Cardiac fibroblast (primary cell): ENCODE measurements at regions not wholly inside any gene's neighbourhood (a gene's known extent, or its start where the extent isn't known, plus 50 kb on each side); places are given as distances from the start of the nearest gene placed in this dataset.
A peak's percentile ranks its signal among the peaks of the same experiment; 100 is the strongest.

Experiments used
- DNase-seq, 2 donors: peaks; one replicate each; pipeline versions ENCODE4 v3.0.0 to v3.0.0-alpha.2; 2010; ENCODE audit warnings: low read depth in 2 of 2
- H3K4me3 ChIP-seq, 2 donors: replicated peaks in 1 of 2; 1 replicate in 1 of 2; 2 replicates in 1 of 2; pipeline ENCODE4 v1.5.1; 2011; ENCODE audit warnings: low read depth in 2 of 2, low read length in 2 of 2, mild to moderate bottlenecking in 2 of 2, moderate library complexity in 1 of 2
- CTCF ChIP-seq: IDR thresholded peaks from one replicate; pipeline ENCODE4 v1.5.1; 2011; ENCODE audit warnings: low read depth, mild to moderate bottlenecking, low read length, inconsistent platforms

DNA sequence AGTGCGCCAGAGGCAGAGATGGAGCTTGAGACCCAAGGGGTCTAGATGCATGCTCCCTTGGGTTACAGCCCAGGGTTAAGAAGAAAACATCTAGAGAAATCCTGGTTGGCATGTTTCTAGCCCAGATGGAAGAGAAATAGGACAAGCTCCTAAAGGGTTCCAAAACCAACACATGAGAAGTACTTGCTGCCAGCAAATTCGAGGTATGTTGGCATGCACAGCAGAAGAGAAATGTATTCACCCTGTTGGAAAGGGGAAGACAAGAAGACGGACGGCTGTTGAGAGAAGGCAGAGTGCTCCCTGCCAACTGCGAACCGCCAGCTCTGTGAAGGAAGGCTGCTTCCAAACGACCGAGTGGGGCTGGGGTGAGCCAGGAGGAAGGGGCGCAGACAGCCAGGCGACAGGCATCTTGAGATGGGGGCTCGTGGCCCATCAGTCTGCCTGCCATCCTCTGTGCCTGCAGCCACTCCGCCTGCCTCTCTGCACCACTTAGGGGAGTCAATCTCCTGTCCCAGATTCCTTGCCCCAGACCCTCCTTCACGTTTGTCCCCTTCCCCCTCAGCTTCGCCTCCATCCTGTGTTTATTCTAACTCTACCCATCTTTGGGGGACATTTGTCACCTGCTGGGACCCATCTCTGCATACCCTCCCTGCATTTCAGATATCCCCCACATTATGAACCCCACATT, 249.2 kb downstream of the CDC5L start:
- no peak overlapping the region for H3K4me3 ChIP-seq
- peak in 1 of 2 donors; percentile 33 for DNase-seq
- TF ChIP-seq CTCF: no peak

GRCh38 chr6:44641344-44642031, 254.0 kb downstream of the CDC5L start:
- peak in 1 of 2 donors; percentile 48 for DNase-seq
- TF ChIP-seq CTCF: no peak
- H3K4me3 ChIP-seq: no peak overlapping the region

DNA sequence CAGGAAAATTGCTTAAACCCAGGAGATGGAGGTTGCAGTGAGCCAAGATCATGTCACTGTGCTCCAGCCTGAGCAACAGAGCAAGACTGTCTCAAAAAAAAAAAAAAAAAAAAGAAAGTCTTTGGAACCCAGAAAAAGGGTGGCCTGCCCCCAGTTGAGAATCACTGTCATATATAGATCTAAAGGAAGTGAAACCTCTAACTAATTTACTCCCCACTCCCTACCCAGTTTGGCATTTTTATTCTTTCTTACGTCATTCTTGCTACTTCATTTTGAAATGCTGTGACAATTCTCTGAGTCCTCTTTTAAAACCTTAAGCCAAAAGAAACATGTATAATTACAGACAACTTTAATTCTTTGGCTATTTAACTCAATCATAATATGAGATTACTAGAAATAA, 254.8 kb downstream of the CDC5L start:
- no peak overlapping the region for H3K4me3 ChIP-seq
- no peak for TF ChIP-seq CTCF
- DNase-seq: no peak

DNA sequence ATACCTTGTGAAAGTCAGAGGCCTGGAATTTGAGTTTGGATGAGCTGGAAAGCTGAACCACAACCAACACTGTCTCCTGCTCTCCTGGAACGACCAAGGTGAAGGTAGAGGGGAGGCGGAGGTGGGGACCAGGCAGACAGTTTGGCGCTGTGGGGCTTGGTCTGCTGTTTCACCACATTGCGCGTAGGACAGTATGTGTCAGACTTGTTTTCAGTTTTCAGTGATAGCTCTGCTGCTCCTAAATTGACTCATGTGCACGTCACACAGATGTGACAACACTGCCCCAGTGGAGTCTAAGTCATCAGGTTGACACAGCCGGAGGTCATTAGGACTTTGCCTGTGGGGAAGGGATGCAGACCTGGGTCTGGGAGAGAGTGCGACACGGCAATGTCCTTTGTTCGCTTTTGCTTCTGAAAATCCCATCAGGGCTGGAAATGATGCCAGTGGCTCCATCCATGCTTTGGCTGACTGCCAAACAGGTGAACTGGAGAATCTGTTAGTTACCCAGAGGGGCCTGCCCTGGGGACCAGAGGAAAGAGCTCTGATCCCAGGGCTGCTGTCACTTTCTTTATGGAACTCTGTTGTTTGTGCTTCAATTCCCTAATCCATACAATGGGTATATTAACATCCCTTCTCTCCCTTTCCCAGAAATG, 255.5 kb downstream of the CDC5L start:
- no peak for TF ChIP-seq CTCF
- no peak overlapping the region for H3K4me3 ChIP-seq
- peak; percentile 10 to 75 for DNase-seq

- no peak overlapping the region for H3K4me3 ChIP-seq
- peak in 1 of 2 donors; percentile 12 for DNase-seq
- TF ChIP-seq CTCF: no peak
Observed at GRCh38 chr6:44645276-44645675, 257.8 kb downstream of the CDC5L start.

DNA sequence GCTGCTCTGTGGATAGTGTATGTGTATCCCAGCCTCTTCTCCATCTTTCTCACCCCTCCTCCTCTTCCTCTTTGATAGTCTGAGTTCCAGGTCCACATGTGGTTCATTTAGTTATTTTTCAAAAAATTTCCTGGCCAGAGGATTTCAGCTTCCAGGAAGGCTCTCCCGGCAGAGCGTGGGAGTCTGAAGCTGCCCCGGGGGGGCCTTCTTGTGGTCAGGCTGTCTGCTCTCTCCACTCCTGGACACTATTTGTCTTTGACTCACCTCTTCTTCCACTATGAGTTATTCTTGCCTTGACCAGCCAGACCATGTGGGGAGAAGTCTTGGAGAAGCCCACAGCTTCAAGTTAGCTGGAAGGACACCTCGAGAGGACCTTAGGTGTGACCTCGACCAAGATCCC, 258.8 kb downstream of the CDC5L start:
- no peak for TF ChIP-seq CTCF
- DNase-seq: peak; percentile 73 to 79
- H3K4me3 ChIP-seq: no peak overlapping the region
